ENCODE measurements at regions not wholly inside any gene's neighbourhood (a gene's known extent, or its start where the extent isn't known, plus 50 kb on each side); places are given as distances from the start of the nearest gene placed in this dataset.
"Not testable (repeated sequence)": the region's sequence is repeated elsewhere in the genome, so short reads cannot be mapped to it uniquely, and the experiment has no call there.

DNA sequence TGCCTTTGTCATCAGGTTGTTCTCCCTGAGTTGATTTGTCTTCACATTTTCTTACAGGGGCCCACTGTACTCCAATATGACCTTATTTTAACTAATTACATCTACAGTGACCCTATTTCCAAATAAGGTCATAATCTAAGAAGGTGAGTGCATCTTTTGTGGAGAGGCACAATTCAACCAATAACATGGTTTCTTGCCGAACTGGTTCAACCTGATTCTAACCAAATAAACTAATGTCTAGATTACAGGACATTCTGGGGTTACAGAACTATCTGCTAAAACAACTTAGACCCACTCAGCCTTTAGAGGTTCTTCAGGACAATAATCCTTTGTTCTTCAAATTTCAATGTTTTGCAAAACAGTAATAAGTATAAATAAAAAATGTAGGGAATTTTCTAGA is 496.5 kb upstream of the SOX11 start:
- DNase-seq = no peak

DNA sequence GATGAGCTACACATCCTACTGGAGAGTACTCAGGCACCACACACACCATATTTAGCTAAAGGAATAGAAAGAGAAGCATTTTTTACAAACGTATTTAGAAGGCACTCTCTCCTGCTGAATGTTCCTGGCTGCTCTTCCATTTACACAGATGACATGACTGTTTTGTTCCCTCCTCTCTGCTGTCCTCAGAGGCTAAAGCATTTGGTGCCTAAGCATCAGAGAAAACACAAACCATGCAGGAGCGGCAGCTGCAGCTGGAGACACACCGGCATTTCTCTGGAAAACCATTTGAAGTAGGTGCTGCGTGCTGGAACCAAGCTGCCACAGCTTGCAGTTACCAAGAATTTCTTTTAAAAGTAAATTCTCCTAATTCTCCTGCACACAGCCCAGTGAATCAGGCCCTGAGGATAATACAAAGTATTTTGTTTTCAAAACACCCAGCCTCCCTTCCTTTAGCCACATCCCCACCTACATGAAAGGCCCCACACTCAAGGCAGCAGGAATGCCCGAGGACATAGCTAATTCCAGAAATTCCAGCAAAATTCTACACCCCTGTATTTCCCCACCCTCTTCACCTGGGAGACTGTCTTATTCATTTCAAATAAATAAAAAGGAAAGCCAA is 488.9 kb upstream of the SOX11 start:
- no peak for DNase-seq

DNA sequence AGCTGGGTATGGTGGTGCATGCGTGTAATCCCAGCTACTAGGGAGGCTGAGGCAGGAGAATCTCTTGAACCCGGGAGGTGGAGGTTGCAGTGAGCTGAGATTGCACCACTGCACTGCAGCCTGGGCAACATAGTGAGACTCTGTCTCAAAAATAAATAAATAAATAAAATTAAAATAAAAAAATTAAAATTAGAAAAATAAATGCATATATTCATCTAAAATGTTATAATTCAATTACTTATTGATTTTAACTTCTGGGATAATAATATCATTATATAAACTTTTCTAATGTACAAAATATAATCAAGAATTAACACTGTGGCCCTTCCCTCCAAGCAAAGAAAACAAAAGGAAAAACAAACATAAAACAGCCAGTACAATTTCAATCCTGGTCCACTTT is 485.4 kb upstream of the SOX11 start:
- DNase-seq = not testable (repeated sequence)

DNA sequence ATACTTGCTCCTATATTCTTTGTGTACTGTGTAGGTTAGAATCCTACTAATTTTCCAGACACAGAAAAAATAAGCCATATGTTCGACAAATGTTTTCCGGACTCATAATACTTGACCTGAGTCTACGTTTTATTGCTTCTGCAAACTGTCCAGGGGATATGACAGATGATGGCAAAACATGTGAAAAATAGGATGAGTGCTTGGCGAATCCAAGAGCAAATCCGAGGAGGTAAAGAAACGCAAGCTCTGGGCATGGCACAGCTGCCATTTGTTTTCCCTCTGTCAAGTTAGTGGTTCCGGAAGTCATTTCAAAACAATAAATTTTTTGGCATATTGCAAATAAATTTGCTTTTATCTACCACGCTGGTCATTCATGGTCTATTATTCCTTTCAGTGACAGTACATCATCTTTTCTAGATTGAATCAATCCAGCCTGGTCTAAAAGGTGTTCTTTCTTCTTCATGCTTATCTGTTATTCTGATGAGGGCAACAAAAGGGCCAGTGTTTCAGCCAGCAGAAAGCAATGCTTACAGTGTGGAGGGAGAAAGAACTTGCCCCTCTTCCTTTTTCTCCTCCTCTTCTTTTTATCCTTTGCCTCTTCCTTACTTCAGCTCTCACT is 476.1 kb upstream of the SOX11 start:
- no peak for DNase-seq

DNA sequence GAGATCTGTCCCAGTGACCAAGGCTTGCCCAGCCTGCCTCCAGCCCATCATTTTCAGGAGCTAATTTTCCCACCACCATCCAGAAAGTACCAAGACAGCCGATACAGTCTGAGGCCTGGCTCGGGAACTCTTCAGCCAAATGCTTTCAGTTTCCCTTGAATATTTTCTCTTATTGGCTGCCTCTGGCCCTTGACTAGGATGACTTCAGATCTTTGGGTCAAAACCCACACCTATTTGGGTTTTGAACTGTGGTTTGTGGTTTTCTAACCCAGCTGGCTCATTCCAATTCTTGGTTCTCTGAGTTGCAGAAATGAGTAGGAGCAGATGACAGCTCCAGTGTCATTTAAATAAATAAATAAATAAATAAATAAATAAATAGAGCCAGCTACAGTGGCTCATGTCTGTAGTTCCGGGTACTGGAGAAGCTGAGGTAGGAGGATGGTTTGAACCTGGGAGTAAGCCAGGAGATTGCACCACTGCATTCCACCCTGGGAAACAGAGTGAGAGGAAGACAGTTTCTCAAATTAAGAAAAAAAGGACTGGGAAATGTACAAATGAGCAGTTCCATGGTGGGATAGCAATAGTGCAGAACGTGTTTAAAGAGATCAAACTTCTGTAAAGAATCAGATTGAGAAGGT is 465.0 kb upstream of the SOX11 start:
- DNase-seq = no peak

DNA sequence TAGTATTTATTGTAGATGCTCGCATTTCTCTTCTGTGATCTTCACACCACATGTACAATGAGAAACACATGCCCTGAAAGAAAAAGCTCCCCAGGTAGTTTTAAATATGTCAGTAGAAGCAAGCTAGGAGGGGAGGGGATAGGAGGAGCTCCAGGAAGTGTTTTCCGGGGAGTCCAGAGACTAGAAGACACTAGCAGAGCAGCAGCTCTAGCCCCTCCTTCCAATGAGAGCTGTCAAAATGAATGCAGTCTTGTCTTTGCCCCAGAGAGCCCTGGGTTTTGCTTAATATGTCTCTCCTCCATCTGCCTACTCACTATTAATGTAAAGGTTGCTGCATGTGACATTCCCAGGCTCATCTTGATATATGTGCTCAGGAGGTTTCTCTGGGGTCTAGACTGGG is 462.6 kb upstream of the SOX11 start:
- no peak for DNase-seq

DNA sequence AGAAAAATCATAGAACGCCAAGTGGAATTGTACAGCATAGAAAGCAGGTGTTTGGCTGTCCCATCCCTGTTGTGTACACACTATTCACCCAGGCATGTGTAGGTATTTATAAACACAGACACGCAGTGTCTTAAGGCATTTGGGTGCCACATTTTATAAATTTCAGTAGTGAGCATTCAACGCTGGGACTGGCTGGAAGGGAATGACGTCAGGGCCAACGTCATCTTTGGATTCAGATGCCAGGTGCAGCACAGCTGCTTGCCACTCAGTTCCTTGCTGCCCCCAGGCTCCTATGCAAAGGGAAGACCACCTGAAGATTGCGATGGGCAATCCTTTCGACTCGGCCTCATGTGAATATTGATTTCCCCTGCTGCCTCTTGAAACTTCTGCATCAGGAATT is 461.7 kb upstream of the SOX11 start:
- no peak for DNase-seq

DNA sequence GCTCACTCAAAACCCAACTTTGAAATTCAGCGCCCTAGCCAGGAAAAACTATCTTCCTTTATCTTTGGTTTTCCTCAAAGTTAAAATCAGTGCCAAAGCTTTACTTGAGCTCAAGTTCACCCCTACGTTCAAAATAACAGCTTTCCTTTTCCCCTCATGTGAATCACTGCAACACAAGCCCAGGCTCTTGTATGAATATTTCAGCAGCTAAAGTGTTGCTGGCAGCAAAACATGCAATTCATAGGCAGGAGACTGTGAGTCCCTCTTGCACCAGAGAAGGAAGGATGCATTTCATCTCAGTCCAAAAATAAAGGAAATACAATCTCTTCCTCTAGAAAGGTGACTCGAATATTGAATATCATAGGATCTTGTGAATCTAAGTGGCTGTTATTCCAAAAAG is 461.3 kb upstream of the SOX11 start:
- no peak for DNase-seq

DNA sequence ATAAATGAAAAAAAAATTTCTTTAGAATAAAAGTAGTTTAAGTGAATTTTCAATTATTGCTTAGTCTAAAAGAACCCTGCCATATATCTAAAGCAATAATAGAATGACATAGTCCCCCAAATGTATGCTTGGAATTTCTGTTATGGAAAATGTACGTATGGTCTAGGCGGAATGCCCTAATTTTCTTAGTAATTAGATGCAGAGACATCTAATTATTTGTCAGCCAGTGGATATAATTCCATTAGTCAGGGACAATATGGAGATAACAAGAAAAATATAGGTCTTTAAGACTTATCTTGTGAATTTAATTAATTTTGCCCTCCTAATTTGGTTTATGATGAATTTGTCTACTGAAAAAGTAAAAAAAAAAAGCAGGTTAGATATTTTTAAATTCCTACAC is 460.9 kb upstream of the SOX11 start:
- DNase-seq = no peak

DNA sequence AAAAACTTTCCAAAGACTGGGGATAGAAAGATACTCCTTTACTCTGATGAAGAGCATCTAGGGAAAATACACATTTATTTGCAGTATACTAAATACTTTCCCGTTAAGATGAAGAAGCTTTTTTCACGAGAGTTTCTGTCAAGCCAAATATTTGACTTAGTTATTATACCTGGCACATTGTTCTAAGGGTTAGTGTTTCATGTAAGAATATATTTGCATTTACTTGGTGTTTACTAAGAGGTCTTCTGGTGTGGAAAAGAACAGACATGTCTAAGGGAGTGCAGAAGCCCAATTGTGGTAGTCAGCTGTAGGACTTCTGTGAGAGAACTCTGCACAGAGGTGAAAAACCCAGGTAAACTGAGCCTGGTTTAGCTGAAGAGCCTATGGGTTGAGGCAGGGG is 457.6 kb upstream of the SOX11 start:
- DNase-seq = no peak

DNA sequence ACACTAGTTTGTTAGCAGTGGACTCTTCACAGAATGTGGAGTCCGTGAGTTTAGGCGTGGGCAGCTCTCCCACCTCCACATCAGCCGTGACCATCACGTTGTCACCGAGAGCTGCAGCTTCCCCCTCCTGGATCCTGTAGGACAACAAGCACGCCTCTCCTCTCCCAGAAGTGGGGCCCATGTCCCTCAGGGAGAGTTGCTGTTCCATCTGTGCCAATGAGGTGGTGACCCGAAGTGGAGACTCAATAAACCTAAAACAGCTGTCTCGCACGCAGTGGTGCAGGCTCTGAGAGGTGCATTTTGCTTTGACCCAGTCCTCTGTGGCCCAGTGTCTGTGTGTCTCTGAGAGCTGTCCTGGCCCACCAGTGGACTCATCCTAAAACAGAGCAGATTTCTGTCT is 456.5 kb upstream of the SOX11 start:
- no peak for DNase-seq

DNA sequence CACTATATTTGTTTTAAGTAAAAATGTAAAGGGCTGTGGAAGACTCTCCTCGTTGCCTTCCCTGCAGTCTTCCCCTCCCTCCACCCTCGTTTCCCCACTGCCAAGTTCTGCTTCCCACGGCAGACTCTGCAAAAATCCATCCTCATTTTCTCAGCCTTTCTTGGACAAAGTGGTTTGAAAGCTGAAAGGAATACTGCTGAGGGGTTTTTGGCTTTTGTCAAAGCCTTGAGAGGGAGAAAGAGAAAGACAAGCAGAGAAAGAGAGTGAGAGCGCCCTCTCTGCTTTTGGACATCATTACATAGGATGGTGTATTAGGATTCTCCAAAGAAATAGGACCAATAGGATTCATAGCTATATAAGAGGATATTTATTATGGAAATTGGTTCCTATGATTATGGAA is 455.9 kb upstream of the SOX11 start:
- no peak for DNase-seq

DNA sequence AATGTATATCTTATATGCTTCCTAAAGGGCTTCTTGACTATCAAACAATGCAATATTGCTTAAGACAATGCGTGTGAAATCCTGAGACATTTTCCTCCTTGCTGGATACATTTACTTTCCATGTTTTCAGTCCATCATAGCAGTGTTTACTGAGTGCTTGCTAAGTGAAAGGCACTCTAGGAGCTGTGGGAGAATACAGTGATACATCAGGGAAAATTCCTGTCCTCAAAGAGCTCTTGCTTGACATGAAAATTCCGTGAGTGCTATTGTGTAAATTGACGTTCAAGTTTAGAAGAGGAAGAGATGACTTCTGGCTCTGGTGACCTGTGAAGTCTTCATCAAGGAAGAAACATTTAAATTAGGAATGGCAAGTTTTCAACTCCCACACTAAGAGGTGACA is 449.4 kb upstream of the SOX11 start:
- no peak for DNase-seq

DNA sequence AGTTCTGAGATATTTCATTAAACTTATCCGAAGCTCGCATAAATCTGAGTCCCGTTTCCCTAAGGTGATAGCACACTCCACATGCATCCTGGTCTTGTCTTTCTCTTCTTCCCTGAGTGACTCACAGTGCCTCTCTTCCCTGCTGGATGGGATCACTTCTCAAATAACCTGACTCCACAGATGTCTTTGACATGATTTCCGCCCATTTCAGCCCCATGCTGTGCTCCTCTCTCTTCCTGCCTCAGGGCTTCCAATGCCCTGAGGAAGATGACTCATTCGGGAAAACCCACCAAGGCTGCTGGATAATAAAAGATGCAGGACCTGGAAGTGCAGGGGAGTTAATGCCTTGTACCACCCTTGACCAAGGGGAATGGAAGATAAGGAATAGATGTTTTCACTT is 441.7 kb upstream of the SOX11 start:
- DNase-seq = no peak

DNA sequence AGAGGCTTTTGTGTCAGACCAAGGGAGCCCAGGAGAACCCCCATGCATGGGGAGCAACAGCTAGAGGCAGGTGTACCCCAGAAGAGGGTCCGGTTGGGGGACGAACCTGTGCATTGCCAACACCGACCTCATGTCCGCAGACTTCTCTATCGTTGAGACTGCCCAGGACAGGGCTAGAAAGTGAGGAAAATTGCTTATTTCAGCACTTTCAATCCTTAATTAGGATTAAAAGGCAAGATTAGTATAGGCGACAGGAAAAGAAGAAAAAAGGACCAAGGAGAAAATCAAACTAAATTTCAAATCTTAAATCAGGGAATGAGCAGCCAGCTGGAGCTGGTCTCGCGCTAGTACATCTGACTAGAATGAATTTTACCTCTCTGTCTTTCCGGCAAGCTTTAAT is 438.9 kb upstream of the SOX11 start:
- no peak for DNase-seq

DNA sequence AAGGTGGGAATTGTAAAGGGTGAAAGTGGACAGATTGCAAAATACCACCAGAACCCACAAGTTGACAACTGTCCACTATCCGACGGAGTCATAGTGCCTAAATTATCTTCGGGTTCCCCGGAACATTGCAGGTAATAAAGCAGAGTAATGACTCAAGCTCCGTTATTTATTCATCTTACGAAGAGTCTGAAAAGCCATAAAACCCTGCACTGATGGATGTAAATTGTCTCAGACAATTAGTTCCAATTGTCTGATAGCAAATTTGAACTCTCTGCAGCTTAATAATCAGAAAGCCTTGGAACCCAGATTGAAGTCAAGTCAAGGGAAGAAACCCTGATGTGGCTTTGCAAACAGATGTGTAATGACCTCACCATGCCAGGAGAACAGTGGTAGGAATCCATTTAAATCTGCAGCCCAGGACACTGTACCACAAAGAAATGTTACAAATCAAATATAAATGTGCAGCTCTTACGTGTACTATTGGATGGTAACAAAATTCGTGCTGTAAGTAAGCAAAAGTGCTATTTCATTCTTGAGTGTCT is 437.3 kb upstream of the SOX11 start:
- no peak for DNase-seq

DNA sequence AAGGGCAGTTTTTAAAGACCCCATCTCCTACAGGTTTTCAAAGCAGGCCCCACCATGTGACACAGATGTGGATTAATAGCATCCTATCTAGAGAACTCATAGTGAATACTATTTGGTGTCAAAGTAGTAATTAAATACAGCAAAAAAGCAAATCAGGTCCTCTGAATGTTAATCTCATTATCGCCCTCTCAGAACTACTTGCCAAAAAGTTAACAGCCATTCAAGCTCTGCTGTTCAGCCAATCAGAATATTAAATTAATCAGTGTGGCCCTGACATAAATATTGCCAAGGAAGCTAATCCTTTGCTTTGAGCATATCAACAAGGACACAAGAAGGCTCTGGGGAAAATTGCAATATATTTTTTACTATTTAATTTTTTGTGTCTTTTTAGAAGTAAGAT is 428.9 kb upstream of the SOX11 start:
- no peak for DNase-seq

DNA sequence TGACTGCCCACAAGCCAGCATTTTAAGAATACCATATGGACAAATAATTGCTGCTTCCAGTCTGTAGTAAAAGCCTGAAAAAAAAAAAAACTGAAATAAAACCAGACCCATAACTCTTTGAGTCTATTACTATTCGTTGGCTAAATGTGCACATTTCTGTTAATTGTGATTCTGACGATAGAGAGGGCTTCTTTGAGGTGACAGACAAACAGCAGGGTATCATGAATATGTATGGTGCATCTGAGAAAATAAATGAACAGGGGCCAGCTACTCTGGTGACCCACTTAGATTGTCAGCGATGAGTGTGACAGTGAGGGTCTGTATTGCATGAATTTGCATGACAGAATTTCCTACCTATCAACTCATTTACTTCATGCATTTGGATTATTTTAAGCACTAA is 427.8 kb upstream of the SOX11 start:
- no peak for DNase-seq

DNA sequence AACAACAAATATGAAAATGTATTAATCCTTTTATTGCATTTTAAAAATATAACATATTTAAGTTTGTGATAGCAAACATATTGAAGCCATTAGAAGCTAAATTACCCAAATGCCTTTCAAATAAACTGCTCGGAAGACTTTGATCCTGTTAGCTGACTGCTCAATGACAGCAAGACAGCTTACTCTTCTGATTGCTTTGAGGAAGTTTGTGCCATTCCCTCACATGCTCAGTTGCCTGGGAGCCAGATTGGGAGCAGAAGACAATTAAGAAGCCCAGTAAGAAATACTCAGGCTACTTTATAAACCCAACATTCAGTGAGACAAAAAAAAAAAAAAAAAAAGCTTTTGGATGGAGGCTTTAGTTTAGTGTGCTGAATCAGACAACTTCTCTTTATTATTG is 407.1 kb upstream of the SOX11 start:
- DNase-seq = no peak

DNA sequence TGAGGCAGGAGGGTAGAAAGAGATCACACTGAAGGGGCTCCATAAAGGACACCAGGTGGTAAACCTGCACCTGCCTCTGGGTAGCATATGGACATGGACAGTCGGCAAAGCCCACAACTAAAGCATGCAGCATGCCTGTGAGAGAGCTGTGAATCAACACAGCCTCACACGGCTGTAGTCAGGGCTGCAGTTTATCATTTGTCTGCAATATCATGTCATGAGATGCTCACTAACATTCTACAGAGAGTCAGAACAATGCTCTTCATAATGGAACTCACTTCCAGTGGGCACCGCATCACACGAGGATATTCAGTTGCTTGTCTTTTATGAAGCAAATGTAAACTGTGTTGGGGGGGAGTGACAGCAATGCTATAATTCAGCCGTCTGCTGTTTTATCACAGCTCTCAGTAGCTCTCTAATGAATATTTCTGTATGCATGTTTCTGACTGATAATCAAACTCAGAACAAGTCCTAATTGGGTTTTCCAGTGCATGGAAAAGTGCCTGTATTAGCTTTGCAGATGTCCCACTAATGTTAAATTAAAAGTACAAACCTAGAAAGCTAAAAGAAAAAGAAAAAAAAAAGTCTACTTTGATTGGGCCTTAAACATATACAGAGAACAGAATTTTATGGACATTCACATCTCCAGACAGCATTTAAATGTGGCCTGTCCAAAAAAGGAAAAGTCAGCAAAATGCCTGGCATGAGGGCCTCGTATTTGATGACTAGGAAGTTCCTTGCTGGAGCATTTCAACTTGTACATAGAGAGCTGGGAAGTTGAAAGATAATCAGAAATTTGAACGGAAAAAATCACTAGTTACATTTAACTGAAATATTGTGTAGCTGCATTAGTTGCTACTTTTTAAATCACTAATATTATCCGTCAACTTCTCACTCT is 406.1 kb upstream of the SOX11 start:
- DNase-seq = no peak

DNA sequence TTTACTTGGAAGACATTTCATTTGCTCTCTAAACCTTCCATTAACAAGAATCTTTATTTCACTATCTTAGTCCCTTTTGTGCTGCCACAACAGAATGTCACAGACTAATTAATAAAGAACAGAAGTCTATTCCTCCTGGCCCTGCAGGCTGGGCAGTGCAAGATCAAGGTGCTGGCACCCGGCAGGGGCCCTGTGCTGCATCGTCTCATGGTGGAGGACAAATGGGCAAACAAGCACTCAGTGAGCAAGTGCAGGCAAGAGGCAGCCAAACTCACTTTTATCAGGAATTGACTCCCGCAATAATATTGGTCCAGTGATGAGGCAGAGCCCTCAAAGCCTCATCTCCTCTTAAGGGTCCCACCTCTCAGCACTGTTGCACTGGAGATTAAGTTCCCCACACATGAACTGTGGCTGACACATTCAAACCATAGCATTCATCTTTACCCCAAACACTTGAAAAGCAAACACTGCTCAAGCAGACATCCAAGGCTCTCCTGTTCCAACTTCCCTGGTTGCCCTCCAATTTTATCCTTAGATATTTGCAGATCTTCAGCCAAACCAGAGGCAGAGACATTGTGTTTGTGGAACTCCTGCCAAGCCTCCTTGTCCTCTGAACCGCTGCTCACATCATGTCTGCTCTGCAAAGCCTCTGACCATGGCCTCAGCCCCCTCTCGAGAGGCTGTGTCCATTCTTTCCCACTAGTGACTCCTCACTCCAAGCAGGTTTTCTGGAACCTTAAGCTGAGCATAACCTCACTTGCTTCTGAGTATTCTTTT is 404.4 kb upstream of the SOX11 start:
- DNase-seq = no peak

DNA sequence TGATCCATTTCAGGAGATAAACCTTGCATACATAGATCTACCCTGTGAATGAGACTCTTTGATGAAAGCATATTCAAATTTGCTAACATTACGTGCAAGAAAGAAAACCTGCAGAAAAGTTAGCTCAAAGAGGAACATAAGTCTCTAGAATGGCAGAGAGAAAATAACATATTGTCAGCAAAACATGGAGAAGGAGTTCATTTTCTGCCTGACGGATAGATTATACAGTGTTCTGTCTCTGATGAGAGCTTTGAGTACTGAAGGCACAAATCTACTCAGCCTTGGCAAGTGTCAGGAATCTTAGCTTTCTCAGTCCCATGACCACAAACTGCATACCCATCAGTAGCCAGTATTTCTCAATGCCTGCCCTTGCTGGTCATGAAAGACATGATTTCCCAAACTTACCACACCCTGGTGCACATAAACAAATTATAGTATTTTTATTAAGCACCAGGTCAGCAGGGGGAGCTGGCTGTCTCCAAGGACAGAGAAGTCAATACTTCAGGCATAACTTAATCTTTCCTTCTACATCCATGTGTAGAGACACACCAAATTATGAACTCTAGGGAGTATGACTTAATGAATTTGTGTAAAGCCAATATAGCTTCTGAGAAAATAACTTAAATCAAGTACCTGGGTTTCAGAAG is 401.2 kb upstream of the SOX11 start:
- DNase-seq = no peak

Data from inflammatory macrophage treated with lipopolysaccharide for 1 hour (primary cell).